DMS53 (cell line): ENCODE measurements at regions not wholly inside any gene's neighbourhood (a gene's known extent, or its start where the extent isn't known, plus 50 kb on each side); places are given as distances from the start of the nearest gene placed in this dataset.
"Not testable (repeated sequence)": the region's sequence is repeated elsewhere in the genome, so short reads cannot be mapped to it uniquely, and the experiment has no call there.

Source experiments
- DNase-seq: peaks from one replicate; lab custom pipeline; 2025; lab: John Stamatoyannopoulos, UW

GRCh38 chr10:65040796-65041195 is 1519.6 kb downstream of the REEP3 start:
- DNase-seq = peak; percentile 53

GRCh38 chr10:65041307-65041706 is 1520.1 kb downstream of the REEP3 start:
- no peak for DNase-seq

DNA sequence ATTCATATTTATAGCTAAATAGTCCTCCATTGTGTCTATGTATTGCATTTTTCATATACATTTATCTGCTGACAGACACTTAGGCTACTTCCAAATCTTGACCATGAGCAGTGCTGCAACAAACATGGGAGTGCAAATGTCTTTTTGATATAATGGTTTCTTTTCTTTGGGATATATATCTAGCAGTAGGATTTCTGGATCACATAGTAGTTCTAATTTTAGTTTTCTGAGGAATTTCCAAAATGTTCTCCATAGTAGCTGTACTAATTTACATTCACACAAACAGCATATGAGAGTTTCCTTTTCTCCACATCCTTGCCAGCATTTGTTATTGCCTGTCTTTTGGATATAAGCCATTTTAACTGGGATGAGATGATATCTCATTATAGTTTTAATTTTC is 1521.3 kb downstream of the REEP3 start:
- no peak for DNase-seq

- no peak for DNase-seq
These were observed 1525.6 kb downstream of the REEP3 start for GRCh38 chr10:65046831-65047230.

- DNase-seq = not testable (repeated sequence)
These were observed 1530.9 kb downstream of the REEP3 start for GRCh38 chr10:65052111-65052510.

GRCh38 chr10:65053397-65053796 is 1532.2 kb downstream of the REEP3 start:
- not testable (repeated sequence) for DNase-seq

DNA sequence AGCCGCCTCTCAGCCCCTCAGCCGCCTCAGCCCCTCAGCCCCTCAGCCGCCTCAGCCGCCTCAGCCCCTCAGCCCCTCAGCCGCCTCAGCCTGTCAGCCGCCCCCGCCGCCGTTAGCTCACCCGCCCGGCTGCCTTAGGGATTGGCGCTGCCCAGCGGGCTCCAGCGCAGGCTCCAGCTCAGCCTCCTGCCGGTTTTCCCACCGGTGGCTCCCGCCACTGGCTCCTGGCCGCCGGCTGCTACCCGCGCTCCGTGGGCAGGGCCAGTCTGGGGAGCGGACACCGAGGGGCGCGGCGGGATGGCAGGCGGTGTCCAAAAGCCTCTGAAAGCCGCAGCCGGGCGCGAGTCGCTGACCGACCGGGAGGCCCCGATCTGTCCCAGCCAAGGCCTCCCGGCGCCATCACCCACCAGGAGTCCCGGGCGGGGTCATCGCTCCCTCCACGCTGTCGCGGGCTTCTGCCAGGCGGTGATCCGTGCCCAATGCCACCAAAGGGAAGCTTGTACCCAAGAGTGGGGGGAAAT is 1532.7 kb downstream of the REEP3 start:
- DNase-seq = not testable (repeated sequence)

DNA sequence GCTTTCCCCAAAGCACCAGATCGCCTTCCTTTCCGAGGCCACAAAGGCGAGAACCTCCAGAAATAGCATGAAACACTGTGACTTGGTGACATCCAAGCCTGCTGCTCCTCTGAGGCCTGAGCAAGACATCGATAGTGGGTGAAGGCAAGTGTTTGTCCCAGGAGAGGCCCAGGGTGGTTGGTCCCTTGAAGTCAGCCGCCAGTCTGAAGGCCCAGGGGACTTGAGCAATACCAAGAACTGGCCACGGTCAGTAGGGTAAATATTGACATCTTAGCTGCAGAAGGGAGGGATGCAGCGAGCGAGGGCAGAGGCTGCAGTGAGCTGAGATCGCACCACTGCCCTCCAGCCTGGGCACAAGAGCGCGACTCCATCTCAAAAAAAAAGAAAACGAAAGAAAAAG is 1533.5 kb downstream of the REEP3 start:
- not testable (repeated sequence) for DNase-seq

- no peak for DNase-seq
These were observed 1544.1 kb downstream of the REEP3 start for GRCh38 chr10:65065278-65065677.

DNA sequence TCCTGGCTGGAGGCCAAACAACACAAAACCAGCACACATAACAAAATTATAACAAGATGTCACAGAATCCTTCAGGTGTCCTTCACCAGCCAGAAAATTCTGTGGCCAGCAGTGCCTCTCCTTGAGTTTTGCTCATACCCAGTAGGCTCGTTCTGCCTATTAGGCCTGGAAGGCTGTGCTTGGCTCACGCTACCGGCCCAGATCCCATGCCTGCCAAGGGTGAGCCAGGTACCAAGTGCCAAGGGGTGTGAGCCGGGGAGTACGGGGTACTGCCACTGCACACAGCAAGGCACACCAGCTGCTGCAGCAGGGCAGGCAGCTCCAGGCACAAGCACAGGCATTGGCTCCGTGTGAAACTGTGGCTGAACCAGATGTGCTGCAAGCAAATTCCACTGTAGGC is 1562.0 kb downstream of the REEP3 start:
- no peak for DNase-seq

- DNase-seq = no peak
These were observed 1569.8 kb downstream of the REEP3 start for GRCh38 chr10:65090991-65091390.

- DNase-seq = no peak
These were observed 1578.9 kb downstream of the REEP3 start for GRCh38 chr10:65100146-65100545.

DNA sequence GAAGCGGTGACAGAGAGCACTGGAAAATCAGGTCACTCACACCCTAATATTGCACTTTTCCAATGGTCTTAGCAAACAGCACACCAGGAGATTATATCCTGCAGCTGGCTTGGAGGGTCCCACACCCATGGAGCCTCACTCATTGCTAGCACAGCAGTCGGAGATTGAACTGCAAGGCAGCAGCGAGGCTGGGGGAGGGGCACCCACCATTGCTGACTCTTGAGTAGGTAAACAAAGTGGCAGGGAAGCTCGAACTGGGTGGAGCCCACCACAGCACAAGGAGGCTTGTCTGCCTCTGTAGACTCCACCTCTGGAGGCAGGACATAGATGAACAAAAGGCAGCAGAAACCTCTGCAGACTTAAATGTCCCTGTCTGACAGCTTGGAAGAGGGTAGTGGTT is 1579.7 kb downstream of the REEP3 start:
- DNase-seq = not testable (repeated sequence)

DNA sequence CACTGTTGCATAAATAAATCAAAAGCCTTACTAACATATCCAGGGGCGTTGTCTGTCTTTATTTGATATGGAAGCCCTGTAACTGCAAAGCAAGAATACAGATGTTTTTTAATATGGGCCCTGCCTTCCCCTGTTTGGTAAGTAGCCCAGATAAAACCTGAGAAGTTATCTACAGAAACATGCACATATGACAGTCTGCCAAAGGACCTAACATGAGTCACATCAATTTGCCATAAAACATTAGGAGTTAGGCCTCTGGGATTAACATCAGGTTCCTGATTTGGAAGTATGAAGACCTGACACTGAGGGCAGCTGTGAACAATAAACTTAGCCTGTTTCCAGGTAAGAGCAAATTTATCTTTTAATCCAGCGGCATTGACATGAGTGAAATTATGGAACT is 1588.8 kb downstream of the REEP3 start:
- DNase-seq = no peak

GRCh38 chr10:65111059-65111458 is 1589.9 kb downstream of the REEP3 start:
- not testable (repeated sequence) for DNase-seq

DNA sequence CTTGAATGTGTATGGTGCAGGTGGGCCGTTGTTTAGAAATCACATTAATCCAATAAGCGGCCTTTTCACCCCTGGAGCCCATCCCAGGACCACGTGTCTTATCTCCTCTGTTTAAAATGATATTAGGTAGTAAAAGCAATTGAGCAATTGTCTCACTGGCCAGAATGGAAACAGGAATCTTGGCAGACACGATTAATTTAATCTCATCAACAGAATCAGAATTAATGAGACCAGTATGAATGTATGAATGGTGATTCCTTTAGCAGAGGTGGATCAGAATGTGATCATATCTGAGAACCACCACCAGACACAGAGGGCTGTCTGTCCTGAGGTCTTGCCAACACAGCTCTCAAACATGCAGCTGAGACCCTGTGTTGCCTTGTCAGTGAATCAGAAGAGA is 1591.4 kb downstream of the REEP3 start:
- DNase-seq = no peak

DNA sequence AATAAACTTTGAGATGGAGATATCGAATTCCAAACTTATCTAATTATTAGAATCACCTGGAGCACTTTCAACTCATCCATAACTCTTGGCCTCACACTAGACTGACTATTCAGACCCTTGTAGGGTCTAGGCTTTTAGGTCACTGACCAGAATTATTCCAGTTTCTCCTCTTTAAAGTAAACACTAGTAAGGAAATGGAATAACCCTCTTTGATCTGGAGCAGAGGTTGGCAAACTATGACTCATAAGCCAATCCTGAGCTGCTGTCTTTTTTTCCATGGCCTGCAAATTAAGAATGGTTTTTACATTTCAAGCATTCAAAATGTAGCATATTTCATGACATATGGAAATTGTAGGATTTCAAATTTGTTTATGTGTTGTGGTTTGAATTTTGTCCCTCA is 1601.9 kb downstream of the REEP3 start:
- peak; percentile 87 for DNase-seq

GRCh38 chr10:65125212-65125611 is 1604.0 kb downstream of the REEP3 start:
- DNase-seq = no peak

DNA sequence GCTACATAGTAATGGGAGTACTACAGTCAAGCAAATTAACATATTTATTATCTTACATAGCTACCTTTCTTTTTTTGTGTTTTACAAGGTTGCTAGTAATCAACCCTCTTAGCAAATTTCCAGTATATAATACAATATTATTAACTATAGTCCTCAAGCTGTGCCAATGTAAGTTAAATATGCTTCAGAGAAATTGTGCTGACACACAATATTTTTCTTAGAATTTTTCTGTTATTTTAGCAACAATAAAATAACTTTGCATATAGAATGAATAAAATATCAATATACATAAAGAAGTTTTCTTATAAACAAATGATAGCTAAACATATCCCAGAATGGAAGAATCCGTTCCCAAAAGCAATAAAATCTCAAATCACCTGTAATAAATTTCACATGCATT is 1605.1 kb downstream of the REEP3 start:
- no peak for DNase-seq

DNA sequence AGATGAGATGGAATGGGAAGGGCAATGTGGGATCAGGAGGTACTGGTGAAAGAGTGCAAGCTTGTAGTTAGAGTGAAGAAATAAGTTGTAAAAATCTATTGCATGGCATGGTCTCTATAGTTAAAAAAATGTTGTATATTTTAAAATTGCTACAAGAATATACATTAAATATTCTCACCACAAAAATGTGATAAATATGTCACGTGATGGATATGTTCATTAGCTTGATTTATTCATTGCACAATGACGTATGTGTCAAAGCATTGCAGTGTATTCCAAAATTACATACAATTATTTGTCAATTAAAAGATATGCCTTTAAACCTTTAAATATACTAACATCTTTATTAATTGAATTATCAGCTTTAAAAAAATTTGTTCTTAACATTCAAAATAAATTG is 1607.1 kb downstream of the REEP3 start:
- DNase-seq = no peak

- DNase-seq = no peak
These were observed 1609.1 kb downstream of the REEP3 start for GRCh38 chr10:65130162-65130758.

DNA sequence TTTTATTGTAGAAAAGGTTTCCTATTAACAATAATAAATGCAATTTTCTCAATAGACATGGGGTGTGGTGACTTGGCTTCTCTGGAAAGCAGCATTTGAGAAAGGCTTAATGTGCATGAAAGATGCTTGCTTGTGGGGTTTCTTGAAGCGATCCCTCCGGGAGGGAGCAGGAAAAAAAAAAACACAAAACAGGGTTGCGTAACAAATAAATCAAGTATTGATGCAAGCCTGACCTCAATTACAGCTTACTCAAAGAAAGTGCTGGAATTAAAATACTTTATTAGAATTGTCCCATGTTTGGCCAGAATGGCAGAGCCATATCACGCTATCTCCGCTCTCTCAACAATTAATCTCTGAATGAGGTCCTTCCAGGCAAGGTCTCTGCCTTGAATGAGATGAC is 1612.5 kb downstream of the REEP3 start:
- DNase-seq = no peak

GRCh38 chr10:65135508-65135907 is 1614.3 kb downstream of the REEP3 start:
- no peak for DNase-seq
